K562 (cell line): ENCODE measurements at regions not wholly inside any gene's neighbourhood (a gene's known extent, or its start where the extent isn't known, plus 50 kb on each side); places are given as distances from the start of the nearest gene placed in this dataset.

Experiments used
- ATAC-seq: fragments of 200-7000 bp; cut with Tn5 transposase; 3 replicates; pipeline ENCODE4 v1.9.1; 2020; ENCODE audit warnings: moderate library complexity
- BruUV-seq: library from RNA; stranded (reverse); fragments of 400-500 nt; replicated peaks from 2 replicates; lab custom pipeline; 2021; lab: Mats Ljungman, UMichigan
- CTCF ChIA-PET: fragments of 300-600 bp; formaldehyde crosslinking; extraction: SDS; loops from one replicate; lab custom pipeline; 2021; ENCODE audit warnings: low intra/inter-chr PET ratio; lab: Yijun Ruan, JAX
- POLR2A ChIA-PET: fragments of 300-600, 350-650 bp; sonication (Branson Sonifier 250); formaldehyde crosslinking; extraction: SDS; loops from one replicate; lab custom pipeline; 2021; ENCODE audit warnings: antibody characterized with exemption, inconsistent platforms; lab: Yijun Ruan, JAX
- DNase-seq, 4 experiments: peaks; one replicate each; pipeline versions ENCODE4 v3.0.0 to v3.0.0-alpha.2; 2011 to 2018; ENCODE audit warnings: low spot score in 3 of 4, mixed read lengths in 3 of 4; ENCODE audit errors: extremely low read depth in 1 of 4
- FAIRE-seq: peaks from 2 replicates; lab custom pipeline; 2011; peaks lifted over from hg19 to GRCh38; lab: Jason Lieb, UNC
- H2AFZ ChIP-seq: 2 replicates; pipeline ENCODE4 v1.6.0; 2011; ENCODE audit warnings: low read depth, low read length, control low read depth, inconsistent platforms
- H3K27ac ChIP-seq: fragments of 200-600 bp; 3 replicates; pipeline ENCODE4 v1.8.0; 2011; ENCODE audit warnings: low read depth, mild to moderate bottlenecking, control low read depth, inconsistent platforms, low read length, moderate library complexity, mixed read lengths; ENCODE audit errors: extremely low read depth
- H3K27me3 ChIP-seq, 2 experiments: fragments of 300-600 bp in 1 of 2; 2 replicates in 1 of 2; 3 replicates in 1 of 2; pipeline versions ENCODE4 v1.6.0 to v1.8.0; 2011; ENCODE audit warnings: inconsistent platforms in 2 of 2, low read length in 2 of 2, mild to moderate bottlenecking in 1 of 2, mixed read lengths in 1 of 2, moderate library complexity in 1 of 2; ENCODE audit not compliant: control insufficient read depth in 2 of 2, insufficient read depth in 2 of 2
- H3K36me3 ChIP-seq: fragments of 300-600 bp; 3 replicates; pipeline ENCODE4 v1.8.0; 2011; ENCODE audit warnings: mild to moderate bottlenecking, low read length, inconsistent platforms; ENCODE audit not compliant: control insufficient read depth, insufficient read depth
- H3K4me1 ChIP-seq, 2 experiments: fragments of 200-600 bp in 1 of 2; replicated peaks in 1 of 2; 2 replicates in 1 of 2; 3 replicates in 1 of 2; pipeline versions ENCODE4 v1.5.1 to v1.8.0; 2011; ENCODE audit warnings: inconsistent platforms in 2 of 2, low read length in 2 of 2, mild to moderate bottlenecking in 1 of 2, mixed read lengths in 1 of 2, moderate library complexity in 1 of 2; ENCODE audit not compliant: control insufficient read depth in 2 of 2, insufficient read depth in 2 of 2
- H3K4me2 ChIP-seq: 2 replicates; pipeline ENCODE4 v1.6.1; 2011; ENCODE audit warnings: low read length, control low read depth, inconsistent platforms, mixed read lengths; ENCODE audit not compliant: insufficient read depth
- H3K4me3 ChIP-seq: fragments of 200-600 bp; sonication (generic), shearing (Covaris generic); 2 replicates; pipeline ENCODE4 v1.5.1; 2016; ENCODE audit warnings: control low read depth, inconsistent platforms
- H3K79me2 ChIP-seq: fragments of 200-600 bp; 3 replicates; pipeline ENCODE4 v1.8.0; 2011; ENCODE audit warnings: low read length, inconsistent platforms; ENCODE audit not compliant: control insufficient read depth, insufficient read depth
- H3K9ac ChIP-seq, 2 experiments: 2 replicates each; pipeline versions ENCODE4 v1.6.0 to v1.6.1; 2011; ENCODE audit warnings: low read depth in 2 of 2, low read length in 2 of 2, control low read depth in 1 of 2, inconsistent platforms in 1 of 2, mild to moderate bottlenecking in 1 of 2, mixed read lengths in 1 of 2; ENCODE audit not compliant: insufficient read depth in 1 of 2
- H3K9me1 ChIP-seq: one replicate; pipeline ENCODE4 v1.6.0; 2011; ENCODE audit warnings: inconsistent platforms, mild to moderate bottlenecking, low read length, moderate library complexity; ENCODE audit not compliant: control insufficient read depth, insufficient read depth
- H3K9me3 ChIP-seq: replicated peaks from 2 replicates; pipeline ENCODE4 v1.5.1; 2011; ENCODE audit warnings: low read depth, low read length, inconsistent platforms; ENCODE audit not compliant: control insufficient read depth, insufficient read depth
- H4K20me1 ChIP-seq: replicated peaks from 2 replicates; pipeline ENCODE4 v1.6.1; 2011; ENCODE audit warnings: low read length, inconsistent platforms, mixed read lengths; ENCODE audit not compliant: control insufficient read depth, insufficient read depth
- CEBPB ChIP-seq: fragments of 450-650 bp; IDR thresholded peaks from 2 replicates; pipeline ENCODE4 v1.6.1; 2016; ENCODE audit warnings: missing genetic modification characterization, missing compliant biosample characterization
- GTF2E2 ChIP-seq: fragments of 200-800 bp; sonication (Bioruptor generic); IDR thresholded peaks from 2 replicates; pipeline ENCODE4 v1.6.1; 2016; ENCODE audit warnings: missing genetic modification characterization, missing compliant biosample characterization
- KAT2B ChIP-seq: IDR thresholded peaks from one replicate; pipeline ENCODE4 v1.6.1; 2012; ENCODE audit warnings: low read depth, mild to moderate bottlenecking, control low read depth, inconsistent platforms, low read length, moderate library complexity
- NCOA1 ChIP-seq: fragments of 450-650 bp; IDR thresholded peaks from 2 replicates; pipeline ENCODE4 v1.6.1; 2016; ENCODE audit warnings: low read depth
- POLR2AphosphoS5 ChIP-seq: IDR thresholded peaks from 2 replicates; pipeline ENCODE4 v1.6.1; 2011; ENCODE audit warnings: mild to moderate bottlenecking, low read depth, low read length, moderate library complexity; ENCODE audit not compliant: control insufficient read depth, insufficient read depth
- SMAD2 ChIP-seq: fragments of 150-350 bp; IDR thresholded peaks from 2 replicates; pipeline ENCODE4 v1.6.1; 2014; ENCODE audit warnings: low read depth, mild to moderate bottlenecking, low read length
- SRSF9 ChIP-seq: fragments of 200-400 bp; formaldehyde crosslinking; IDR thresholded peaks from 2 replicates; pipeline ENCODE4 v1.6.1; 2017; ENCODE audit warnings: low read depth, low read length, borderline replicate concordance
- TBL1XR1 ChIP-seq, 2 experiments: IDR thresholded peaks; 2 replicates each; pipeline ENCODE4 v1.6.1; 2012; ENCODE audit warnings: improper control_type of control experiment in 2 of 2, low read length in 2 of 2, mild to moderate bottlenecking in 1 of 2
- ZBTB1 ChIP-seq: sonication (generic); formaldehyde crosslinking; IDR thresholded peaks from 2 replicates; pipeline ENCODE4 v1.8.1; 2023; ENCODE audit warnings: missing genetic modification reagents, low read depth, mild to moderate bottlenecking, borderline replicate concordance
- ZC3H11A ChIP-seq: IDR thresholded peaks from 2 replicates; pipeline ENCODE4 v1.6.1; 2012; ENCODE audit warnings: low read depth, low read length, improper control_type of control experiment
- ZKSCAN8 ChIP-seq: fragments of 200-800 bp; sonication (Bioruptor generic); IDR thresholded peaks from 2 replicates; pipeline ENCODE4 v1.6.1; 2016; ENCODE audit warnings: missing genetic modification characterization, missing compliant biosample characterization
- ZNF165 ChIP-seq: fragments of 250-450 bp; sonication (Bioruptor Pico); IDR thresholded peaks from 2 replicates; pipeline ENCODE4 v1.4.0; 2020; ENCODE audit warnings: borderline replicate concordance
- ZNF699 ChIP-seq: fragments of 250-450 bp; sonication (Bioruptor Pico); IDR thresholded peaks from 2 replicates; pipeline ENCODE4 v1.8.0; 2021; ENCODE audit warnings: mild to moderate bottlenecking, moderate library complexity; ENCODE audit not compliant: insufficient replicate concordance
- WGBS: fragments of 100-300 bp; shearing (Covaris generic); methylation state at CpG from one replicate; pipeline ENCODE4 v1.1.6; 2016; ENCODE audit warnings: low coverage, mixed read lengths; ENCODE audit not compliant: insufficient coverage; ENCODE audit errors: missing lambda C conversion rate; 5-methylcytosine and 5-hydroxymethylcytosine counted together
- in situ Hi-C: fragments of 300-500 bp; cut with MboI; formaldehyde crosslinking; loops from 4 replicates; pipeline ENCODE4 v1.15.0; 2018; ENCODE audit warnings: inconsistent platforms, mixed read lengths
- intact Hi-C: fragments of 100-400 bp; cut with micrococcal nuclease; formaldehyde crosslinking; loops from 2 replicates; pipeline ENCODE4 v1.14.2; 2022
- TF ChIP-seq, protein P1 (sequence below): fragments of 250-450 bp; sonication (Bioruptor Pico); IDR thresholded peaks from 2 replicates; pipeline ENCODE4 v1.4.0; 2020; ENCODE audit warnings: borderline replicate concordance

DNA sequence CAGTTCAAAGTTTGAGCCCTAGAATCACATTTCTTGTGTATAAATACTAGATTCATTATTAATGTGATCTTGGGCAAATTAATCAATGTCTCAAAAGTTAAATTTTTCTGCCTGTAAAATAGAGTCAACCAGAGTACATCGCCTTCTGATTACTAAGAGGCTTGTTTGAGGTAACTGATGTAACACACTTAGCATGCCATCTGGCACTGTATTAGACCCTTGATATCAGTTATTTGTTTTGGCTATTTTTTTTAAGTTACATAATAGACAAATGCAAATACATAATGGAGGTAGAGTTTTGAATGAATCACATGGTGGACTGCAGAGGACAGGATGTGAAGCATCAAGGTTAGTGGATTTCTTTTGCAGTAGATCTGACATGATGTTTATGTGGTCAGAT lies 298.4 kb downstream of the ADGRL2 start:
- Histone ChIP-seq H3K4me3 (no peak overlapping the region), H3K27ac (no peak overlapping the region), H3K4me2 (no peak overlapping the region), H3K9me1 (no peaks in the 10 kb centered on the region), H3K36me3 (no peaks in the 10 kb centered on the region), H2AFZ (no peak overlapping the region), H3K79me2 (no peaks in the 10 kb centered on the region), H3K9ac (no peak overlapping the region), H3K9me3 (no peaks in the 10 kb centered on the region), H3K27me3 (no peaks in the 10 kb centered on the region), H4K20me1 (no peaks in the 10 kb centered on the region), H3K4me1 (no peaks in the 10 kb centered on the region)
- 0% methylated on average over 1 of the region's 1 CpG for WGBS
- CTCF ChIA-PET = no interaction called here
- FAIRE-seq (no peak), DNase-seq (no peak), ATAC-seq (no peak)
- TF ChIP-seq ZNF699 (CRISPR knock-in tag) (no peak), ZBTB1 (CRISPR knock-in tag) (no peak), POLR2AphosphoS5 (no peak), ZNF165 (CRISPR knock-in tag) (no peak), SRSF9 (no peak), CEBPB (tag) (no peak), GTF2E2 (tag) (no peak), ZKSCAN8 (CRISPR knock-in tag) (no peak), KAT2B (no peak), SMAD2 (no peak), NCOA1 (no peak), TBL1XR1 (IDR thresholded peaks at IDR 0.05; ENCODE audit: low read length in 2 of 2) (no peak), ZC3H11A (no peak)
- TF ChIP-seq, protein P1, sequence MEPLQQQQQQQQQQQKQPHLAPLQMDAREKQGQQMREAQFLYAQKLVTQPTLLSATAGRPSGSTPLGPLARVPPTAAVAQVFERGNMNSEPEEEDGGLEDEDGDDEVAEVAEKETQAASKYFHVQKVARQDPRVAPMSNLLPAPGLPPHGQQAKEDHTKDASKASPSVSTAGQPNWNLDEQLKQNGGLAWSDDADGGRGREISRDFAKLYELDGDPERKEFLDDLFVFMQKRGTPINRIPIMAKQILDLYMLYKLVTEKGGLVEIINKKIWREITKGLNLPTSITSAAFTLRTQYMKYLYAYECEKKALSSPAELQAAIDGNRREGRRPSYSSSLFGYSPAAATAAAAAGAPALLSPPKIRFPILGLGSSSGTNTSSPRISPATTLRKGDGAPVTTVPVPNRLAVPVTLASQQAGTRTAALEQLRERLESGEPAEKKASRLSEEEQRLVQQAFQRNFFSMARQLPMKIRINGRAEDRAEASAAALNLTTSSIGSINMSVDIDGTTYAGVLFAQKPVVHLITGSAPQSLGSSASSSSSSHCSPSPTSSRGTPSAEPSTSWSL (CRISPR knock-in tag) = no peak
- BruUV-seq = no TSS peak
- intact Hi-C loops (no loop called here), in situ Hi-C loops (no loop called here)
- POLR2A ChIA-PET = no interaction called here
